ENCODE measurements at regions not wholly inside any gene's neighbourhood (a gene's known extent, or its start where the extent isn't known, plus 50 kb on each side); places are given as distances from the start of the nearest gene placed in this dataset.

- no peaks in the 10 kb centered on the region for H3K36me3 ChIP-seq (ENCODE audit: low read depth, missing control alignments)
- intact Hi-C loops (cut with DNase I; ENCODE audit: low total_unique reads), result no loop called here
These were observed 556.4 kb upstream of the SMIM31 start for GRCh38 chr4:164197556-164197955.

DNA sequence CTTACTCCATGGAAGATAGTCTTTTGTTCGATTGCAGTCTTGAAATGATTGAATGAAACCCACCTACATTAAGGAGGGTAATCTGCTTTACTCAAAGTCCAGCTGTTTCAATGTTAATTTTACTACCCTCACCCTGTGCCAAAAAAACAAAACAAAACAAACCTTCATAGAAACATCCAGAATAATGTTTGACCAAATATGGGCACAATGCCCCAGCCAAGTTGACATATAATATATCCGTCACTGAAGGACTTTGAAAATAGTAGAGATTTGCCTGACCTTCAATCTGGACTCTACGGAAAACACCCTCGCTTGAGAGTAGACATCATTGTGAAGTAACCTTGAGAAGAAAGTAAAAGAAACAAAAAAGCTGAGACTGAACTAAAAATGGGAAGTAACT lies 550.5 kb upstream of the SMIM31 start:
- H3K36me3 ChIP-seq (ENCODE audit: low read depth, missing control alignments), result no peaks in the 10 kb centered on the region
- no peak overlapping the region for H3K27ac ChIP-seq
- intact Hi-C loops (cut with DNase I; ENCODE audit: low total_unique reads), result no loop called here
- no peaks in the 10 kb centered on the region for H3K9me3 ChIP-seq
- no peak for DNase-seq
- H3K27me3 ChIP-seq, result no peaks in the 10 kb centered on the region
- H3K4me1 ChIP-seq, result no peaks in the 10 kb centered on the region
- 41 to 42% methylated on average over 4 of the region's 4 CpGs for WGBS, 2 donors
- no peak overlapping the region for H3K4me3 ChIP-seq
- TF ChIP-seq POLR2A (IDR thresholded peaks at IDR 0.05) (no peak), CTCF (IDR thresholded peaks at IDR 0.05) (no peak)

More at GRCh38 chr4:164197556-164197955, 556.4 kb upstream of the SMIM31 start:
- TF ChIP-seq POLR2A (IDR thresholded peaks at IDR 0.05) (no peak), CTCF (IDR thresholded peaks at IDR 0.05) (no peak)
- H3K9me3 ChIP-seq, result no peaks in the 10 kb centered on the region
- no peaks in the 10 kb centered on the region for H3K4me1 ChIP-seq
- no peak overlapping the region for H3K4me3 ChIP-seq
- H3K27ac ChIP-seq, result no peak overlapping the region
- 54 to 84% methylated on average over 18 of the region's 18 CpGs for WGBS, 2 donors
- H3K27me3 ChIP-seq, result no peaks in the 10 kb centered on the region
- no peak for DNase-seq

- Histone ChIP-seq H3K9me3 (no peaks in the 10 kb centered on the region), H3K27ac (no peak overlapping the region), H3K4me3 (no peak overlapping the region), H3K36me3 (ENCODE audit: low read depth, missing control alignments) (no peaks in the 10 kb centered on the region), H3K27me3 (no peaks in the 10 kb centered on the region), H3K4me1 (no peaks in the 10 kb centered on the region)
- DNase-seq, result no peak
- TF ChIP-seq CTCF (IDR thresholded peaks at IDR 0.05) (no peak), POLR2A (IDR thresholded peaks at IDR 0.05) (no peak)
- intact Hi-C loops (cut with DNase I; ENCODE audit: low total_unique reads), result no loop called here
These were observed 549.5 kb upstream of the SMIM31 start for GRCh38 chr4:164204434-164204833.

DNA sequence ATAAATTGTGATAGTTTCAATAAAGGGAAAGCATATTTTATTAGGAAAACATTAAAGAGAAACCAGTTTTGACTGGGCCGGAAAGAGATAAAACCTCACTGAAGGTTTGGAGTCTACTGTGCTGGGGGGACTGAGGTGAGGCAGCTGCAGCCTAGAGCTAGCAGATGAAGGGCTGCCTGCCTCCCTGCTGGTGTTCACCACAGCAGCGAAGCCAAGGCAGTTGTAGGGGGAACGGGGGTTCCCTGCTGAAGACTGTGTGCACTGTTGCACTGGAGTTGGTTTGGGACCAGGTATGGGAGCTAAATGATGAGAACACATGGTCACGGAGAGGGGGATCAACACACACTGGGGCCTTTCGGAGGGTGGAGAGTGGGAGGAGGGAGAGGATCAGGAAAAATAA lies 546.5 kb upstream of the SMIM31 start:
- no peak for TF ChIP-seq POLR2A (IDR thresholded peaks at IDR 0.05)
- TF ChIP-seq CTCF (IDR thresholded peaks at IDR 0.05), result no peak
- no peak overlapping the region for H3K4me3 ChIP-seq
- H3K27ac ChIP-seq, result no peak overlapping the region
- intact Hi-C loops (cut with DNase I; ENCODE audit: low total_unique reads), result no loop called here
- no peaks in the 10 kb centered on the region for H3K4me1 ChIP-seq
- H3K27me3 ChIP-seq, result no peaks in the 10 kb centered on the region
- no peak for DNase-seq
- 78 to 82% methylated on average over 5 of the region's 5 CpGs for WGBS, 2 donors
- H3K36me3 ChIP-seq (ENCODE audit: low read depth, missing control alignments), result no peaks in the 10 kb centered on the region
- H3K9me3 ChIP-seq, result no peaks in the 10 kb centered on the region

- Histone ChIP-seq H3K4me3 (no peak overlapping the region), H3K4me1 (no peaks in the 10 kb centered on the region), H3K9me3 (no peaks in the 10 kb centered on the region), H3K36me3 (ENCODE audit: low read depth, missing control alignments) (no peaks in the 10 kb centered on the region), H3K27ac (no peak overlapping the region), H3K27me3 (no peaks in the 10 kb centered on the region)
- no peak for TF ChIP-seq POLR2A (IDR thresholded peaks at IDR 0.05)
- 60 to 67% methylated on average over 1 of the region's 1 CpG for WGBS, 2 donors
- DNase-seq, result no peak
- intact Hi-C loops (cut with DNase I; ENCODE audit: low total_unique reads), result no loop called here
These were observed 543.6 kb upstream of the SMIM31 start for GRCh38 chr4:164210377-164210776.
